ENCODE measurements at regions not wholly inside any gene's neighbourhood (a gene's known extent, or its start where the extent isn't known, plus 50 kb on each side); places are given as distances from the start of the nearest gene placed in this dataset.
"Not testable (repeated sequence)": the region's sequence is repeated elsewhere in the genome, so short reads cannot be mapped to it uniquely, and the experiment has no call there.

GRCh38 chr11:47928426-47928825, 51.9 kb upstream of the PTPRJ start:
- no peak for DNase-seq

DNA sequence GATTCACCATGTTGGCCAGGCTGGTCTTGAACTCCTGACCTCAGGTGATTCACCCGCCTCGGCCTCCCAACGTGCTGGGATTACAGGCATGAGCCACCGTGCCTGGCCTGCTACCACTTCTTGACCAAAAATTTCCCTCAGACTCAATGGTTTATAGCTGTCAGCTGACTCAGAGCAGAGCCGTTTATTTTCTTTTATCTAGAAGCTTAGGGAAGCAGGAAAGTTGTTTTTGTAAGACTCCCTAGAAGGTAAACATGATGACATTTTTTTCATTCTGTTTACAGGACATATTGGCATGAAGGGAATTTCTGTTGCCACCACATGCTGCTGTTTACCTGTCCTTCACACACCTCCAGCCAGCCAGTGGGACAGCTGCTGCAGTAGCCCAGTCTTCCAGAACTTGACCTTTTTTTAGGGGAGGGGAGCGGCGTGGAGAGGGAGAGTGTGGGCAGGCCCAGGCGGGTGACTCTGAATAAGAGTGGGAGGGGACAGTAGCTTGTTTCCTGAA, 56.1 kb upstream of the PTPRJ start:
- DNase-seq = no peak

DNA sequence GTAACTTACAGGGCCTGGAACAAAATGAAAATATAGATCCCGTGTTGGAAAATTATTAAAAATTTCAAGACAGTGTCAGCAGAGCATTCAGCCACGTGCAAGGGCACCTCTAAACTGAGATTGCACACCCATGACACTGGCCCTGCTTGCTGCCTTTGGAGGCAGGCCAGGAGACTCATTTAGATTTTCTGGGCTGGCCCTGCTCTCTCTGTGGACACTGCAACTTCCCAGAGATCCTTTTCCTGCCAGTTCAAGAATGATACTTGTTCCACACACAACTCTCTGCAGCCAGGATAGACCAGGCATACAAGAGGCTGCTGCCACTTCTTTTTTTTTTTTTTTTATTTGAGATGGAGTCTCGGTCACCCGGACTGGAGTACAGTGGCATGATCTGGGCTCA, 56.7 kb upstream of the PTPRJ start:
- DNase-seq = no peak

DNA sequence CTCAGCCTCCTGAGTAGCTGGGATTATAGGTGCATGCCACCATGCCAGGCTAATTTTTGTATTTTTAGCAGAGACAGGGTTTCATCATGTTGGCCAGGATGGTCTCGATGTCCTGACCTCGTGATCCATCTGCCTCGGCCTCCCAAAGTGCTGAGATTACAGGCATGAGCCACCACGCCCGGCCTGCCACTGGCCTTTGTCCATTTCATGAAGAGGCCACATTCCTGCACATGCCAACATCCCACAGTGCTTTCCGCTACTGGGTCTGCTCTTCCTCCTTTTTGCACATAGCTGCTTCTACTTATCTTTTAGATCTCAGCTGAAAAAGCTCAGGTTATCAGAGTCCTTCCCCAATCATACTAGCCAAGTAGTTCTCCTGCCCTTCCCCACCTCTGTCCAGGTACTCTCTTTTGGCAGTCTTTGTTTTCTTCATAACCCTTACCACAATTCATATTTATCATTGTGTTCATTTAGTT, 59.2 kb upstream of the PTPRJ start:
- DNase-seq = not testable (repeated sequence)

DNA sequence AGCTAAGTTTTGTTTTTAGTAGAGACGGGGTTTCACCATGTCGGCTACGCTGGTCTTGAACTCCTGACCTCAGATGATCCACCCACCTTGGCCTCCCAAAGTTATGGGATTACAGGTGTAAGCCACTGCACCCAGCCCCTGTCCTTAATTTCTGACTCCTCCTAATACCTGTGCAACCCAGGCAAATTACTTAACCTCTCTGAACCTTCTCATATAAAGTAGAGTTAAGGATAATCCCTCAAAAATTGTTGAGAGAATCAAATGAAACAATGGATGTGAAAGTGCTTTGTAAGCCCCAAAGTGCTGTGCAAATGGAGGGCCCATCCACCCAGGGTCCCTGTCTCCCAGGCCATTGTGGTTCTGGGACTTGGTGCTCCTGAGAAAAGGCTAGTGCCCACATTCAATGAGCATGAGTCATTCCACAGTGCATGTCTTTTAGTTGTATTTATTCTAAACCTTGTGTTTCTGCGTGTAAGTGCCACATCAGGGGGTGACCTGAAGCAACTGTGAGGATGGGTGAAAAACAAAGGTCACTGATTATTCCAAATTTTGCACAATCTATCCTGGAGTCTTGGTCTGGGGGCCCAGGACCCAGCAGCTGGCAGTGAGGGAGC, 61.4 kb upstream of the PTPRJ start:
- no peak for DNase-seq

DNA sequence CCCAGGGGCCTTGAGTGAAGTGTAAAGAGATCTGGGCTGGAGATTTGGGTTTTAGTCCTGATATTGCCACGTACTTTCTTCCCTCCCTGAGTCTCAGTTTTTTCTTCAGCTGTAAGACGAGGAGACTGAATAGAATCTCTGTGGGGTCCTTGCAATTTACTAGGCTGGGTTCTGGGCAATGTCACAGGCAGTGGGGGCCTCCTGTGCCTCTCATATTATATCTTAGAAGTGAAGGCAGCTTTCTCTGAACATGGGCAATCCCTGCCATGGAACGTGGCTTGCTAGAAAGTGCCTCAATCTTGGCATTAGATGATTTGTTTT, 62.0 kb upstream of the PTPRJ start:
- no peak for DNase-seq

GRCh38 chr11:47917599-47918369, 62.6 kb upstream of the PTPRJ start:
- no peak for DNase-seq

DNA sequence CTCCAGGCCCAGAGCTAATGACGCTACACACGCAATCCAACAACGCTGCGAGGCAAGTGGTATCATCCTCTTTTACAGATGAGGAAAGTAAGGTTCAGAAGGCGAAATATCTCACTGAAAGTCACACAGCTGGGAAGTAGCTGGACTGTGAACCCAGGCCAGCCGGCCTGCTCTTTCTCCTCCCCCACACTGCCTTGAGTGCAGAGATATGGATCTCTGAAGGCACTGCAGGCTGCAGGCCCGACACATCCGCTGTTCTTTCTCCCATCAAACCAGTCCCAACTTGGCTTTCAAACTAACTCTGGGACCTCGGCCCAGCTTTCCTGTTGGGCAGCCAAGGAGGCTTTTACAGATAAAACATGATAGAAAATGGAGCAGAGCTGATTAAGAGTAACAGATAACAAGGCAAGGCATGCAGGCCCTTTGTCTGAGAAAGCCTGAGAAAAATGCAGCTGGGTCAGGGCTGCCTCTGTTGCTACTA, 64.0 kb upstream of the PTPRJ start:
- DNase-seq = no peak

DNA sequence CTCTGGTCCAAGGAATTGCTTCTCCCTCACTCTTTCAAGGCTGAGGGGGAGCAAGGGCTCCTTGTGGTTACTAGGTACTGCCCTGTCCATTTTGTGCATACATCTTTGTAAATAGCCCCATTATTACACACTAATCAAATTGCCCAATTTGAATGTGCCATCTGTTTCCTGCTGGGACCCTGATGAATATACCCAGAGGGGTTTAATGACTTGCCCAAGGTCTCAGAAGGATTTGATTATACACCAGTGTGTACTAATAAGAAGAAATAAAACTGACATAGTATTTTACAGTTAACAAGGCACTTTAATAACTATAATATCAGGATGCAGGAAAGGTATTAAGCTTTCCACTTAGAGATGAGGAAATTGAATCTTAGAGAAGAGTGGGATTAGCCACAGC, 64.6 kb upstream of the PTPRJ start:
- no peak for DNase-seq

DNA sequence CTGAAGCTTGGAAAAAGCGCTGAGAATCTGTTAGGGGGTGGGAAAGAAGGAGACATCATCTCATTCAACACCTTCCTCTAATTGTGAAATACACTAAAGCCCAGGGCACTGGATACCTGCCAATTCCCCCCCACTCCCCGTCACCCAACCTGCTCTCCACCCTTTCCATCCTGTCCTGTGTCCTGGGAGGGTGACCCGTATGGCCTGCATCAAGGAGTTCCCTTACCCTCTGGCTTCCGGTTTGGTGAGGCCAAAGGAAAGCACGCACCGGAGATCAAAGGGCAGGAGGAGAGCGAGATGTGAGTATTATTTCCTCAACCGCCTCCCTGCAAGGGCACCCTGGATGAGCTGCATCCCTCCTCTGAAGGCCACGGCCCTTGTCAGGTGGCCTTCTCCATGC, 65.0 kb upstream of the PTPRJ start:
- peak; percentile 9 for DNase-seq

- DNase-seq = no peak
Measured at GRCh38 chr11:47914743-47915142, 65.6 kb upstream of the PTPRJ start.

GRCh38 chr11:47913529-47914244, 65.5 kb upstream of the NUP160 start:
- no peak for DNase-seq

DNA sequence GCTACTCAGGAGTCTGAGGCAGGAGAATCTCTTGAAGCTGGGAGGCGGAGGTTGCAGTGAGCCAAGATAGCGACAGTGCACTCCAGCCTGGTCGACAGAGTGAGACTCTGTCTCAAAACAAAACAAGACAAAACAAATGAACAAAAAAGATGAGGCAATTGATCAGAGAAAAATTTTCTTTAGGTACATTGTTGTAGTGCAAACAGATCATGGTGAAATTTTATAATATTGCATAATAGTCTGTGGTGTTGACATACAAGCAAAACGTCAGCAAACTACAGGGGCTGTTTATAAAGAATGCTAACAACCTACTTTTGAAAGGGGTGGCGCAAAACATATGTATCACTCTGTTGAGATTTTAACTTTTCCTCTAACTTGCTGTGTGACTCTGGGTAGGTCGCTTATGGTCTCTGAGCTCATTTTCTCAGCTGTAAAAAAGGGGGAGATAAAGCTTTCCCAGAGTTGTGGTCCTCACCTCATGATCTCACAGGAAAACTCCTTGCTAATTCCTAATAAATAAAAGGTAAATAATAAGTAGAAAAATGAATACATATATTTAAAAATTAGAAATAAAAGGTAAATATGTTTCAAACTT, 64.8 kb upstream of the NUP160 start:
- DNase-seq = no peak

- DNase-seq = no peak
Measured at GRCh38 chr11:47911149-47911548, 63.0 kb upstream of the NUP160 start.

- no peak for DNase-seq
Measured at GRCh38 chr11:47908198-47908597, 60.0 kb upstream of the NUP160 start.

DNA sequence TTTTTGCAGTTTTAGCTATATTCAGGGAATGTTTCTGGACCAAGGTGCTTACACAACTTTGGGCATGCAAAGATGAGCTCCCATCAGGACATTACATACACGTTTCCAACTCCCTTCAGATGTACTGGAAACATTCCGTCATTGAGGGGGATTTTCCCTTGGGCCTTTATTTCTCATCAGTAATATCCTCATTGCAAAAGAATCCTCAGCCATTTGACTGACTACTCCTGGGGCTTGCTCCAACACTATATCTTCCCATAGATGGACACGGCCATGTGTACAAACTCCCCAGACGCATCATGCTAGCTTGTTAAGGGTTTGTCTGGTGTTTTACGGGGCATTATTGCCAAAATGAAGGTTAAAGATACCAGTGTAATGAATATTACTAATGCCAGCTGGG, 59.3 kb upstream of the NUP160 start:
- DNase-seq = no peak

- no peak for DNase-seq
Measured at GRCh38 chr11:47906066-47906465, 57.9 kb upstream of the NUP160 start.

DNA sequence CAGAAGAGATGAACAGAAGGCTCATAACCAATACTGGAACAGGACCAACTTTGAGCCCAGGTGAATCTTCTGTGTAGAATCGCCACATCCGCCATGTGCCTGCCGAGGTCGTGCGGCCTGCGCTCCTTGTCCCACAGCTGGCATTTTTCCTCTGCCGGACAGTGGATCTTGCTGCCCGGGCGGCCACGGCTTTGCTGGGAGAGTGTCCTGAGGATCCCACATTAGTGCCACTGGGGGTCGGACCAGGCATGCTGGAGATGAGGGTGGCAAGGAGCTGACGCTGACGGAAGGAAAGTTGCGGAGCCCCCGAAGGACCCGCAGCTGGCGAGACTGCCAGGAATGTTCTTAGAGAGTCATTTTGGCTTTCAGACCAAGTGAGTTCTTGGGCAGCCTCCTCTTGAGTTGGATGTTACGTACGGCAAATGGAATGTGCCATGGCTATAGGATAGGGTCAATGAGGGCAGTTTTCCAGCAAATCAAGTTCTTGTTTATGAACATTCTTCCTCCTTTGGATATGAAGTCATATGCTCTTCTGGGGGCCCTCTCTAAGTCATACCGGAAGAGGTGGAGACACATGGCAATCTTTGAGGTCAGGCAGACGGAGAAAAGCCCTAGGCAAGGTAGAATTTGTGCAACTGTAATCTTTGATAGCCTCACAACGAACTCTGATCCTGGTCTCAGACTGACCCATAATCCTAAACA, 57.4 kb upstream of the NUP160 start:
- no peak for DNase-seq

- DNase-seq = no peak
Measured at GRCh38 chr11:47904808-47905207, 56.7 kb upstream of the NUP160 start.

- DNase-seq = no peak
Measured at GRCh38 chr11:47904048-47904447, 55.9 kb upstream of the NUP160 start.

DNA sequence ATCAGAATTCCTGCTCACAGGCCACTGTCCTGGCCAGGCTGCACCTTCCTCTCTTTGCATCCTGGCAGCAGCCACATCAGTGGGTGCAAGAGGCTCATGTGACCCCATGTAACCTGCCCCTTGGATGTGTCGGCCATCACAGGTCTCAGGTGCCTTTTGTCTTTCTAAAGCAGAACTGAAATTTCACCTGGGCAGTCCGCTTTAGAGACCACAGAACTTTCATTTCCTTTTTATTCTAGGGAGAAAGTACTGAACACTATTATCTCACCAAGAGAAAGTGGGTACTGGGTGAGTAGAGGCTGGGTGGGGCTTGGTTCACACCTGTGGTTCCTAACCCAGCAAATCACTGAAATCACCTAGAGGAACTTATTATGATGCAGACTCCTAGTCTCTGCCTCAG, 51.7 kb upstream of the NUP160 start:
- DNase-seq = no peak

All from stimulated activated CD4-positive, alpha-beta T cell treated with anti-CD3 and anti-CD28 coated beads, Interleukin-12 subunit alpha, Interleukin-12 subunit beta, amount 100 ng/mL, for 4 hours (primary cell).